VCaP (cell line): ENCODE measurements at regions not wholly inside any gene's neighbourhood (a gene's known extent, or its start where the extent isn't known, plus 50 kb on each side); places are given as distances from the start of the nearest gene placed in this dataset.

Experiments
- H3K27ac ChIP-seq: fragments of 450-650 bp; 2 replicates; pipeline ENCODE4 v1.5.1; 2017
- TF ChIP-seq, protein P1 (sequence below): fragments of 450-650 bp; conservative IDR thresholded peaks from 2 replicates; pipeline ENCODE4 v1.5.1; 2017; ENCODE audit warnings: mild to moderate bottlenecking, moderate library complexity

DNA sequence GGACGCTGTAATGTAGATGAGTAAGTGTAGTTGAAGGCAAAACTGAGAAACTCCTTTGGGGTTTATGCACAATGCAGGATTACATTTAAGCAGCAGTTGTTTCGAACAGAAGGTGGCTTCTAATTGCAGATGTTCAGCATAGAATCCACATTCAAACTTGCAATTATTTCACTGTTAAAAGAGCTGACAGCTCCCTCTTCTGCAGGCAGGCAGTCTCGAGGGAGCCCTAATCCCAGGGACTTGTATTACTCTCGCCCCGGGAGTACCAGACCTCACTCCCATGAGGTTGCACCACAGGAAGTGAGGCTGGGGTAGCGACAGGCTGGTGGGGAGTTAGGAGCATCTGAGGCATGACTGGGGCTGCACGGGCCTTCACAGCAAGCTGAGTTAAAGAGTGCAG lies 484.3 kb upstream of the EEF2KMT start:
- TF ChIP-seq, protein P1, sequence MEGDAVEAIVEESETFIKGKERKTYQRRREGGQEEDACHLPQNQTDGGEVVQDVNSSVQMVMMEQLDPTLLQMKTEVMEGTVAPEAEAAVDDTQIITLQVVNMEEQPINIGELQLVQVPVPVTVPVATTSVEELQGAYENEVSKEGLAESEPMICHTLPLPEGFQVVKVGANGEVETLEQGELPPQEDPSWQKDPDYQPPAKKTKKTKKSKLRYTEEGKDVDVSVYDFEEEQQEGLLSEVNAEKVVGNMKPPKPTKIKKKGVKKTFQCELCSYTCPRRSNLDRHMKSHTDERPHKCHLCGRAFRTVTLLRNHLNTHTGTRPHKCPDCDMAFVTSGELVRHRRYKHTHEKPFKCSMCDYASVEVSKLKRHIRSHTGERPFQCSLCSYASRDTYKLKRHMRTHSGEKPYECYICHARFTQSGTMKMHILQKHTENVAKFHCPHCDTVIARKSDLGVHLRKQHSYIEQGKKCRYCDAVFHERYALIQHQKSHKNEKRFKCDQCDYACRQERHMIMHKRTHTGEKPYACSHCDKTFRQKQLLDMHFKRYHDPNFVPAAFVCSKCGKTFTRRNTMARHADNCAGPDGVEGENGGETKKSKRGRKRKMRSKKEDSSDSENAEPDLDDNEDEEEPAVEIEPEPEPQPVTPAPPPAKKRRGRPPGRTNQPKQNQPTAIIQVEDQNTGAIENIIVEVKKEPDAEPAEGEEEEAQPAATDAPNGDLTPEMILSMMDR = no peak
- no peak overlapping the region for H3K27ac ChIP-seq

DNA sequence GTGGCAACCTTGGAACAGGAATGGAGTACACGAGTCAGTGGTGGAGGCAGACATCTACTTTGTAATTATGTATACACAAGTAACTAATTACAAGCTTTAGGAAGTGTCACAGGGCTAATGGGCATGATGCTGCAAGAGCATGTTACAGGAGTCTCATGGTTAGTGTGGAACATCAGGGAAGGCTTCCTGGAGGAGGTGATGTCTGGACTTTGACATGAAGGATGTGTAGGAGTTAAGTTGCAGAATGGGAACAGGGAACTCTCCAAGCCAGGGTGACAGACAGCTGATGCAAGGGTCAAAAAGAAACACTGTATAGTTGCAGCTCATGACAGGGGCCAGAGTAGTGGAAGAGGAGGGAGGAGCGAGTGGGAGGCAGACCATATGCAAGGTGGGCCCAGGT lies 483.8 kb upstream of the EEF2KMT start:
- H3K27ac ChIP-seq = no peak overlapping the region
- TF ChIP-seq, protein P1 = no peak

DNA sequence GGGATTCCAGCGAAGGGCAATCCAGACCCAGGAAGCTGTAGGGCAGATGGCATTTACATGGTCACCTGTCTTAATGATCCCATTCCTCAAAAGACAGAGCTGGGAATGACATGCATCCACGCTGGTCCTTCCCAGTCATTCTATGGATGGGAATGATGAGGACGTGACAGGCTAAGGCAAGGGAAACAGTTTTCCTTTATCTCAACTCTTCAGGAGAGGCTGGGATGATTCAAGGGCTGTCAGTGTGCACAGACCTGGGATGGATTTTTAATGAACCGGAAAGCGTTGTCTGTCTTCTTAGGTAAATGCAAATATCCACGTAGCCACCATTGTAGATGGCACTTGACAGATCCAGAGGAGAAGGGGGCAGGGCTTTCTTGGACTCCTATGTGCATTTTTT lies 483.2 kb upstream of the EEF2KMT start:
- H3K27ac ChIP-seq = no peak overlapping the region
- TF ChIP-seq, protein P1 = no peak

DNA sequence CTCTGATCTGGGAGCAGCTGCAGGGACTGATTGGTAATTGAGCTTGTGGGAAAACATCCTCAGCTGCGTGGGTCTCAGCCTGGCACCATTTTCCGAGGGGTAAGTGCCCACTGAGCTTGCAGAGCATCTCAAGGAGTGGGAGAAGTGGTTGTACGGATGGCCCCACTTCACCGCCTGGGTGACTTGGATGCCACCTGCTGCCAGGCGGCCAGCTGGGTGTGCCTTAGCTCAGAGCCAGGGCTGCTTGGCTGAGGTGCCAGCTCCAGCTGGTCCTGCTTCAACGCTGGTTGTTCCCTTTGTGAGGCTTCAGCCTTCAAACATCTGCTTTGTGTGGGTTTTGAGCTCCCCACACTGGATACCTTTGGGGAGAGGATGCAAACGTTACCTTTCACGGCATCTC lies 482.7 kb upstream of the EEF2KMT start:
- TF ChIP-seq, protein P1 = no peak
- no peak overlapping the region for H3K27ac ChIP-seq

DNA sequence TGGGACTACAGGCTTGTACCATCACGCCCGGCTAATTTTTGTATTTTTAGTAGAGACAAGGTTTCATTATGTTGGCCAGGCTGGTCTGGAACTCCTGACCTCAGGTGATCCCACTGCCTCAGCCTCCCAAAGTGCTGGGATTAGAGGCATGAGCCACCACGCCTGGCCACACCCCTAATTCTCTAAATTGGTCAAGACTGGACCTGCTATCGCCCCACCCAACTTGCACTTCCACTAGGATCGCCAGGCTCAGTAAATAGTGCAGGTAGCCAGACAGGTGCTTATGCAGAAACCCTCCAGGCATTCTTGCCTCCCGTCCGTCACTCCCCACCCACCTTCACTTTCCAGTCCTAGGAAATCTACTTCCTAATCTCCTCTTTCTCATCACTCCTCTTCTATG lies 481.4 kb upstream of the EEF2KMT start:
- TF ChIP-seq, protein P1 = no peak
- H3K27ac ChIP-seq = no peak overlapping the region

DNA sequence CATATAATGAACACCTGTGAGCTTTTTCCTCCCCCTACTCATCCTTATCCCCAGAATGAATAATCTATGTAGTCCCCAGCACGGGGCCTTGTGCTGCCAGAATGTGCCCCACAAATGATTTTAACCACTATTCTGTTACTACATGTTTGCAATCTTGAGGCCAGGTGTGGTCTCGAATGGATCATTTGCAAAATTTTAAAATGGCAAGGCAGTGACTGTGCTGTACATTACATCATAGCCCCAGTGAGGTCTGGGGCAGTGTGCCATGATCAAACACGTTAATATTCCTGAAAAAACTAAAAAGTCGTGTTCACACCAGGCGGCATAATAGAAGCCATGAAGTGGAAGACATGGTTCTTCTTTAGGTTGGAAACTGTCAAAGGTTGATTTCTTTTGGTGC lies 479.9 kb upstream of the EEF2KMT start:
- TF ChIP-seq, protein P1 = no peak
- no peak overlapping the region for H3K27ac ChIP-seq

DNA sequence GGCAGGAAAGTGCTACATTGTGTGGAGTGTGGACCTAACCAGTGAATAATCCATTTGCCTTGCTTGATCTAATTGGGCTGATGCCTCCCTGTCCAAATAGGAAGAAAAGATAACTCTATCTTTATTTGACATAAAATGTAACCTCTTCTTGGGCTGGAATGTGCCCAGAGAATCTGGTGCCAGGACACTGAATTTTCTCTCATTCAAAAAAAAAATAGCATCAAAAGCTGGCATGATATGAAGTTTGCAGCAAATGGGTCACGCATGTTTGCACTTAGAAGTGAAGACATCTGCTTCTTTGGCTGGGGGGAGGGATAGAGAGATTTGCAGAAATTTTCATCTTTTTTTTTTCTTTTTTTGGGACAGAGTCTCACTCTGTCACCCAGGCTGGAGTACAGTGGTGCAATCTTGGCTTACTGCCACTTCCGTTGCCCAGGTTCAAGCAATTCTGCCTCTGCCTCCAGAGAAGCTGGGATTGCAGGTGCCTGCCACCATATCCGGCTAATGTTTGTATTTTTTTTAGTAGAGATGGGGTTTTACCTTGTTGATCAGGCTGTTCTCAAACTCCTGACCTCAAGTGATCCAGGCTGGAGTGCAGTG lies 478.2 kb upstream of the EEF2KMT start:
- no peak overlapping the region for H3K27ac ChIP-seq
- TF ChIP-seq, protein P1 = no peak
